Mesendoderm (in vitro differentiated cells): ENCODE measurements at regions not wholly inside any gene's neighbourhood (a gene's known extent, or its start where the extent isn't known, plus 50 kb on each side); places are given as distances from the start of the nearest gene placed in this dataset.

Experiments
- DNase-seq: peaks from one replicate; pipeline ENCODE4 v3.0.0; 2013
- H2AK5ac ChIP-seq: 2 replicates; pipeline ENCODE4 v1.6.1; 2013; ENCODE audit warnings: low read length, inconsistent platforms
- H2BK120ac ChIP-seq: 2 replicates; pipeline ENCODE4 v1.6.1; 2013; ENCODE audit warnings: low read depth, mild to moderate bottlenecking, low read length, moderate library complexity, mixed read lengths
- H2BK15ac ChIP-seq: replicated peaks from 2 replicates; pipeline ENCODE4 v1.6.1; 2013; ENCODE audit warnings: low read depth, mild to moderate bottlenecking, moderate library complexity
- H2BK5ac ChIP-seq: 2 replicates; pipeline ENCODE4 v1.6.1; 2013; ENCODE audit warnings: low read length, inconsistent platforms
- H3K18ac ChIP-seq: 2 replicates; pipeline ENCODE4 v1.6.1; 2013; ENCODE audit warnings: mild to moderate bottlenecking, low read length, mixed read lengths
- H3K23ac ChIP-seq: one replicate; pipeline ENCODE4 v1.6.1; 2013; ENCODE audit warnings: low read length
- H3K27ac ChIP-seq: 2 replicates; pipeline ENCODE4 v1.5.1; 2013; ENCODE audit warnings: low read depth, mild to moderate bottlenecking, inconsistent platforms, low read length, moderate library complexity
- H3K27me3 ChIP-seq: 2 replicates; pipeline ENCODE4 v1.6.1; 2013; ENCODE audit warnings: low read length, control low read depth, mild to moderate bottlenecking, inconsistent platforms; ENCODE audit not compliant: insufficient read depth, poor library complexity
- H3K36me3 ChIP-seq: 2 replicates; pipeline ENCODE4 v1.6.1; 2013; ENCODE audit warnings: low read length, inconsistent platforms; ENCODE audit not compliant: control insufficient read depth, insufficient read depth
- H3K4ac ChIP-seq: one replicate; pipeline ENCODE4 v1.6.1; 2013; ENCODE audit warnings: low read depth, mild to moderate bottlenecking, low read length, moderate library complexity
- H3K4me1 ChIP-seq: 2 replicates; pipeline ENCODE4 v1.6.1; 2013; ENCODE audit warnings: low read depth, low read length, inconsistent platforms; ENCODE audit not compliant: control insufficient read depth
- H3K4me2 ChIP-seq: 2 replicates; pipeline ENCODE4 v1.6.1; 2013; ENCODE audit warnings: low read length
- H3K4me3 ChIP-seq: 2 replicates; pipeline ENCODE4 v1.5.1; 2013; ENCODE audit warnings: mild to moderate bottlenecking, low read length
- H3K56ac ChIP-seq: one replicate; pipeline ENCODE4 v1.6.1; 2013; ENCODE audit warnings: low read length
- H3K79me1 ChIP-seq: 2 replicates; pipeline ENCODE4 v1.6.1; 2013; ENCODE audit warnings: low read length, inconsistent platforms
- H3K79me2 ChIP-seq: 2 replicates; pipeline ENCODE4 v1.6.1; 2013; ENCODE audit warnings: mild to moderate bottlenecking, low read length; ENCODE audit not compliant: control insufficient read depth, insufficient read depth
- H3K9ac ChIP-seq: 2 replicates; pipeline ENCODE4 v1.6.1; 2013; ENCODE audit warnings: low read length, inconsistent platforms
- H4K5ac ChIP-seq: one replicate; pipeline ENCODE4 v1.6.1; 2013; ENCODE audit warnings: low read length
- H4K8ac ChIP-seq: one replicate; pipeline ENCODE4 v1.6.1; 2013; ENCODE audit warnings: low read depth, mild to moderate bottlenecking, control low read depth, low read length, moderate library complexity
- WGBS: extraction: QIAGEN DNeasy Blood & Tissue Kit; methylation state at CpG from one replicate; pipeline ENCODE4 v1.1.7; 2013; ENCODE audit warnings: low lambda C conversion rate, missing lambda C conversion rate; ENCODE audit not compliant: insufficient coverage; ENCODE audit errors: extremely low coverage; 5-methylcytosine and 5-hydroxymethylcytosine counted together

GRCh38 chr3:106746286-106746685 lies 631.0 kb upstream of the CCDC54 start:
- Histone ChIP-seq H3K27ac (no peak overlapping the region), H3K9ac (no peak overlapping the region), H2BK5ac (no peak overlapping the region), H3K23ac (no peak overlapping the region), H3K79me1 (no peaks in the 10 kb centered on the region), H2BK15ac (no peak overlapping the region), H3K4me1 (no peaks in the 10 kb centered on the region), H3K56ac (no peak overlapping the region), H2AK5ac (no peak overlapping the region), H3K79me2 (no peaks in the 10 kb centered on the region), H3K4ac (no peak overlapping the region), H2BK120ac (no peak overlapping the region), H3K18ac (no peak overlapping the region), H3K4me2 (no peak overlapping the region), H3K4me3 (no peak overlapping the region), H4K8ac (no peak overlapping the region), H3K27me3 (no peaks in the 10 kb centered on the region), H3K36me3 (no peaks in the 10 kb centered on the region), H4K5ac (no peak overlapping the region)
- DNase-seq = no peak

GRCh38 chr3:106748472-106749262 lies 628.6 kb upstream of the CCDC54 start:
- no peak overlapping the region for H3K9ac ChIP-seq
- no peak overlapping the region for H3K56ac ChIP-seq
- H3K4me1 ChIP-seq = no peaks in the 10 kb centered on the region
- no peaks in the 10 kb centered on the region for H3K27me3 ChIP-seq
- H2BK5ac ChIP-seq = no peak overlapping the region
- H3K79me1 ChIP-seq = no peaks in the 10 kb centered on the region
- no peak overlapping the region for H3K23ac ChIP-seq
- H3K36me3 ChIP-seq = no peaks in the 10 kb centered on the region
- WGBS = 100% methylated on average over 4 of the region's 8 CpGs
- no peak overlapping the region for H2AK5ac ChIP-seq
- H3K4ac ChIP-seq = no peak overlapping the region
- no peak for DNase-seq
- no peak overlapping the region for H4K8ac ChIP-seq
- no peak overlapping the region for H3K18ac ChIP-seq
- H3K79me2 ChIP-seq = no peaks in the 10 kb centered on the region
- no peak overlapping the region for H2BK120ac ChIP-seq
- no peak overlapping the region for H3K4me2 ChIP-seq
- H4K5ac ChIP-seq = peak overlapping the region; percentile 33
- no peak overlapping the region for H3K27ac ChIP-seq
- no peak overlapping the region for H3K4me3 ChIP-seq
- no peak overlapping the region for H2BK15ac ChIP-seq

- Histone ChIP-seq H3K79me1 (no peaks in the 10 kb centered on the region), H3K27me3 (no peaks in the 10 kb centered on the region), H3K9ac (no peak overlapping the region), H3K4me1 (no peaks in the 10 kb centered on the region), H2BK5ac (no peak overlapping the region), H3K18ac (no peak overlapping the region), H3K27ac (no peak overlapping the region), H3K56ac (no peak overlapping the region), H3K36me3 (no peaks in the 10 kb centered on the region), H3K79me2 (no peaks in the 10 kb centered on the region), H4K8ac (no peak overlapping the region), H3K4me3 (no peak overlapping the region), H4K5ac (no peak overlapping the region), H2BK15ac (no peak overlapping the region), H3K23ac (no peak overlapping the region), H3K4me2 (no peak overlapping the region), H2AK5ac (no peak overlapping the region), H2BK120ac (no peak overlapping the region), H3K4ac (no peak overlapping the region)
- peak; percentile 95 for DNase-seq
- WGBS = no CpG with 5 or more reads among the region's 1 CpG
Observed at GRCh38 chr3:106750092-106750491, 627.1 kb upstream of the CCDC54 start.

GRCh38 chr3:106755336-106755735 lies 621.9 kb upstream of the CCDC54 start:
- WGBS = no CpG with 5 or more reads among the region's 2 CpGs
- no peak overlapping the region for H3K56ac ChIP-seq

GRCh38 chr3:106756901-106757300 lies 620.3 kb upstream of the CCDC54 start:
- Histone ChIP-seq H3K36me3 (no peaks in the 10 kb centered on the region), H3K4ac (no peak overlapping the region), H4K5ac (no peak overlapping the region), H3K18ac (no peak overlapping the region), H3K9ac (no peak overlapping the region), H2AK5ac (no peak overlapping the region), H3K23ac (no peak overlapping the region), H3K56ac (no peak overlapping the region), H2BK15ac (no peak overlapping the region), H2BK120ac (no peak overlapping the region), H3K27ac (no peak overlapping the region), H3K79me1 (no peaks in the 10 kb centered on the region), H3K27me3 (no peaks in the 10 kb centered on the region), H2BK5ac (no peak overlapping the region), H3K79me2 (no peaks in the 10 kb centered on the region), H3K4me3 (no peak overlapping the region), H3K4me2 (no peak overlapping the region), H4K8ac (no peak overlapping the region), H3K4me1 (no peaks in the 10 kb centered on the region)
- no peak for DNase-seq
- no CpG with 5 or more reads among the region's 3 CpGs for WGBS

More at GRCh38 chr3:106755336-106755735, 621.9 kb upstream of the CCDC54 start:
- no peak overlapping the region for H4K8ac ChIP-seq
- H3K9ac ChIP-seq = no peak overlapping the region
- H4K5ac ChIP-seq = no peak overlapping the region
- no peak overlapping the region for H3K27ac ChIP-seq
- no peaks in the 10 kb centered on the region for H3K36me3 ChIP-seq
- H2BK120ac ChIP-seq = no peak overlapping the region
- no peak overlapping the region for H2AK5ac ChIP-seq
- no peaks in the 10 kb centered on the region for H3K79me1 ChIP-seq
- H3K4me1 ChIP-seq = no peaks in the 10 kb centered on the region
- H3K4me2 ChIP-seq = no peak overlapping the region
- H3K4me3 ChIP-seq = no peak overlapping the region
- no peak overlapping the region for H3K18ac ChIP-seq
- no peaks in the 10 kb centered on the region for H3K79me2 ChIP-seq
- no peak overlapping the region for H2BK5ac ChIP-seq
- H3K4ac ChIP-seq = no peak overlapping the region
- no peaks in the 10 kb centered on the region for H3K27me3 ChIP-seq
- no peak overlapping the region for H3K23ac ChIP-seq
- H2BK15ac ChIP-seq = no peak overlapping the region
- no peak for DNase-seq

GRCh38 chr3:106758459-106758858 lies 618.8 kb upstream of the CCDC54 start:
- WGBS = no CpG with 5 or more reads among the region's 2 CpGs
- Histone ChIP-seq H2BK15ac (no peak overlapping the region), H3K56ac (no peak overlapping the region), H3K4me2 (no peak overlapping the region), H3K23ac (no peak overlapping the region), H4K8ac (no peak overlapping the region), H3K27ac (no peak overlapping the region), H3K9ac (no peak overlapping the region), H3K27me3 (no peaks in the 10 kb centered on the region), H3K4me3 (no peak overlapping the region), H3K36me3 (no peaks in the 10 kb centered on the region), H3K4me1 (no peaks in the 10 kb centered on the region), H2BK120ac (no peak overlapping the region), H2BK5ac (no peak overlapping the region), H2AK5ac (no peak overlapping the region), H3K79me2 (no peaks in the 10 kb centered on the region), H4K5ac (no peak overlapping the region), H3K18ac (no peak overlapping the region), H3K4ac (no peak overlapping the region), H3K79me1 (no peaks in the 10 kb centered on the region)
- DNase-seq = no peak
